GM12878 (cell line): ENCODE measurements at regions not wholly inside any gene's neighbourhood (a gene's known extent, or its start where the extent isn't known, plus 50 kb on each side); places are given as distances from the start of the nearest gene placed in this dataset.
A peak's percentile ranks its signal among the peaks of the same experiment; 100 is the strongest.

Source experiments
- ATAC-seq: fragments of 200-7000 bp; cut with Tn5 transposase; 3 replicates; pipeline ENCODE4 v1.9.1; 2020; ENCODE audit warnings: mild to moderate bottlenecking, moderate library complexity
- BruUV-seq: library from RNA; stranded (reverse); fragments of 400-500 nt; replicated peaks from 2 replicates; lab custom pipeline; 2021; lab: Mats Ljungman, UMichigan
- CTCF ChIA-PET: fragments of 300-600 bp; sonication (Branson Sonifier 250); formaldehyde crosslinking; extraction: SDS; loops from one replicate; lab custom pipeline; 2021; ENCODE audit warnings: inconsistent platforms; lab: Yijun Ruan, JAX
- POLR2A ChIA-PET: fragments of 350-600 bp; formaldehyde crosslinking; extraction: SDS; loops from one replicate; lab custom pipeline; 2021; ENCODE audit warnings: inconsistent platforms; lab: Charles Lee
- RAD21 ChIA-PET: fragments of 300-600 bp; sonication (Branson Sonifier 250); formaldehyde crosslinking; loops from one replicate; lab custom pipeline; 2023; ENCODE audit warnings: antibody characterized with exemption; ENCODE audit not compliant: unreplicated experiment; lab: Charles Lee
- SMC1A ChIA-PET: fragments of 300-600 bp; sonication (Branson Sonifier 250); formaldehyde crosslinking; loops from one replicate; lab custom pipeline; 2023; ENCODE audit not compliant: unreplicated experiment, uncharacterized antibody; lab: Charles Lee
- DNase-seq: peaks from one replicate; pipeline ENCODE4 v3.0.0-alpha.2; 2011; ENCODE audit warnings: low read depth, low spot score
- FAIRE-seq: peaks from 3 replicates; lab custom pipeline; 2011; peaks lifted over from hg19 to GRCh38; lab: Jason Lieb, UNC
- H2AFZ ChIP-seq: 2 replicates; pipeline ENCODE4 v1.6.0; 2011; ENCODE audit warnings: low read depth, low read length, control low read depth; ENCODE audit not compliant: control insufficient read depth
- H3K27ac ChIP-seq: 2 replicates; pipeline ENCODE4 v1.5.1; 2011; ENCODE audit warnings: control low read depth; ENCODE audit not compliant: control insufficient read depth, insufficient read depth
- H3K27me3 ChIP-seq, 2 experiments: replicated peaks in 1 of 2; 2 replicates each; pipeline versions ENCODE4 v1.6.0 to v1.6.1; 2011; ENCODE audit warnings: low read length in 1 of 2; ENCODE audit not compliant: control insufficient read depth in 2 of 2, insufficient read depth in 2 of 2
- H3K36me3 ChIP-seq, 2 experiments: 2 replicates each; pipeline ENCODE4 v1.5.1; 2011; ENCODE audit warnings: low read length in 1 of 2; ENCODE audit not compliant: control insufficient read depth in 2 of 2, insufficient read depth in 2 of 2
- H3K4me1 ChIP-seq: 2 replicates; pipeline ENCODE4 v1.6.1; 2011; ENCODE audit warnings: mild to moderate bottlenecking, low read length, moderate library complexity, mixed read lengths; ENCODE audit not compliant: control insufficient read depth, insufficient read depth
- H3K4me2 ChIP-seq: 2 replicates; pipeline ENCODE4 v1.6.0; 2011; ENCODE audit warnings: control low read depth; ENCODE audit not compliant: control insufficient read depth, insufficient read depth
- H3K4me3 ChIP-seq: fragments of 200-600 bp; sonication (generic); 2 replicates; pipeline ENCODE4 v1.5.1; 2016
- H3K79me2 ChIP-seq: 2 replicates; pipeline ENCODE4 v1.6.0; 2011; ENCODE audit warnings: low read length; ENCODE audit not compliant: control insufficient read depth, insufficient read depth
- H3K9ac ChIP-seq: 2 replicates; pipeline ENCODE4 v1.8.0; 2011; ENCODE audit warnings: low read length, control low read depth, mixed read lengths; ENCODE audit not compliant: control insufficient read depth, insufficient read depth
- H3K9me3 ChIP-seq: replicated peaks from 3 replicates; pipeline ENCODE4 v1.5.1; 2011; ENCODE audit warnings: mild to moderate bottlenecking, low read length; ENCODE audit not compliant: control insufficient read depth, insufficient read depth
- H4K20me1 ChIP-seq: 2 replicates; pipeline ENCODE4 v1.6.0; 2011; ENCODE audit not compliant: control insufficient read depth, insufficient read depth
- EP300 ChIP-seq, 2 experiments: fragments of 150-350 bp in 1 of 2; IDR thresholded peaks; 2 replicates each; pipeline ENCODE4 v1.6.1; 2011 to 2012; ENCODE audit warnings: low read depth in 2 of 2, low read length in 2 of 2, borderline replicate concordance in 1 of 2, improper control_type of control experiment in 1 of 2, inconsistent platforms in 1 of 2; ENCODE audit not compliant: control insufficient read depth in 1 of 2
- HDGF ChIP-seq: fragments of 450-650 bp; IDR thresholded peaks from 2 replicates; pipeline ENCODE4 v1.6.1; 2016; ENCODE audit warnings: antibody characterized with exemption
- NR2F1 ChIP-seq: fragments of 450-650 bp; conservative IDR thresholded peaks from 2 replicates; pipeline ENCODE4 v1.6.1; 2017; ENCODE audit warnings: mild to moderate bottlenecking
- NRF1 ChIP-seq: conservative IDR thresholded peaks from 2 replicates; pipeline ENCODE4 v1.6.1; 2011; ENCODE audit warnings: mild to moderate bottlenecking, low read depth, low read length, improper control_type of control experiment
- PRDM15 ChIP-seq: fragments of 450-650 bp; formaldehyde crosslinking; IDR thresholded peaks from 2 replicates; pipeline ENCODE4 v1.4.0; 2020; ENCODE audit warnings: mild to moderate bottlenecking, moderate library complexity
- RBBP5 ChIP-seq: fragments of 200-600 bp; sonication (generic); conservative IDR thresholded peaks from 2 replicates; pipeline ENCODE4 v1.6.1; 2016
- WRNIP1 ChIP-seq: IDR thresholded peaks from 2 replicates; pipeline ENCODE4 v1.6.1; 2011; ENCODE audit warnings: low read depth, low read length, improper control_type of control experiment, borderline replicate concordance
- YBX1 ChIP-seq: fragments of 450-650 bp; IDR thresholded peaks from 2 replicates; pipeline ENCODE4 v1.6.1; 2016; ENCODE audit warnings: antibody characterized with exemption
- WGBS: methylation state at CpG from one replicate; pipeline ENCODE4 v1.1.6; 2016; ENCODE audit warnings: low lambda C conversion rate; ENCODE audit not compliant: insufficient replicate concordance, insufficient coverage; ENCODE audit errors: missing lambda C conversion rate; 5-methylcytosine and 5-hydroxymethylcytosine counted together
- in situ Hi-C: fragments of 300-500 bp; cut with MboI; formaldehyde crosslinking; loops from 9 replicates; pipeline ENCODE4 v1.14.3; 2018; ENCODE audit warnings: mixed read lengths
- intact Hi-C: fragments of 100-400 bp; cut with micrococcal nuclease; formaldehyde crosslinking; loops from one replicate; pipeline ENCODE4 v1.14.2; 2022; ENCODE audit not compliant: unreplicated experiment

GRCh38 chr5:61263561-61264272, 68.3 kb upstream of the ZSWIM6 start:
- Histone ChIP-seq H4K20me1 (no peaks in the 10 kb centered on the region), H3K79me2 (no peaks in the 10 kb centered on the region), H3K4me1 (no peaks in the 10 kb centered on the region), H3K27me3 (no peaks in the 10 kb centered on the region), H3K4me2 (no peak overlapping the region), H3K4me3 (no peak overlapping the region), H2AFZ (no peak overlapping the region), H3K27ac (no peak overlapping the region), H3K9me3 (no peaks in the 10 kb centered on the region), H3K36me3 (no peaks in the 10 kb centered on the region), H3K9ac (no peak overlapping the region)
- CTCF ChIA-PET, result interaction anchor here (0.8 to 2.3 kb wide), 4 partner anchors 9 to 95 kb away, joined by 3 to 7 read pairs (median 4); no protein-coding TSS in a partner anchor
- 56% methylated on average over 11 of the region's 11 CpGs for WGBS
- RAD21 ChIA-PET, result interaction anchor here (0.7 to 1.9 kb wide), 3 partner anchors 11 to 1004 kb away, joined by 3 to 7 read pairs (median 3); no protein-coding TSS in a partner anchor
- ATAC-seq (peak; percentile 35), DNase-seq (no peak), FAIRE-seq (no peak)
- in situ Hi-C loops, result no loop called here
- SMC1A ChIA-PET, result interaction anchor here (0.8 to 2.0 kb wide), 5 partner anchors 9 to 95 kb away, joined by 3 to 6 read pairs (median 4); no protein-coding TSS in a partner anchor
- no TSS peak for BruUV-seq
- intact Hi-C loops, result no loop called here
- TF ChIP-seq NRF1 (no peak), WRNIP1 (no peak), YBX1 (no peak), RBBP5 (no peak)
- POLR2A ChIA-PET, result interaction anchor here (1.2 kb wide), 1 partner anchor 8 kb away, joined by 4 read pairs; no protein-coding TSS in a partner anchor

GRCh38 chr5:61264273-61264661, 67.8 kb upstream of the ZSWIM6 start:
- no peaks in the 10 kb centered on the region for H3K9me3 ChIP-seq
- H3K36me3 ChIP-seq, result no peaks in the 10 kb centered on the region
- BruUV-seq, result no TSS peak
- no peak overlapping the region for H3K4me2 ChIP-seq
- ChIA-PET POLR2A (interaction anchor here (1.2 kb wide), 1 partner anchor 8 kb away, joined by 4 read pairs; no protein-coding TSS in a partner anchor), CTCF (interaction anchor here (1.3 to 1.9 kb wide), 2 partner anchors 9 to 12 kb away, joined by 3 to 5 read pairs; no protein-coding TSS in a partner anchor), SMC1A (interaction anchor here (1.2 to 1.6 kb wide), 2 partner anchors 9 to 95 kb away, joined by 3 to 4 read pairs; no protein-coding TSS in a partner anchor), RAD21 (interaction anchor here (1.5 kb wide), 1 partner anchor 11 kb away, joined by 3 read pairs; no protein-coding TSS in a partner anchor)
- no peak overlapping the region for H3K9ac ChIP-seq
- no peaks in the 10 kb centered on the region for H3K27me3 ChIP-seq
- H3K4me3 ChIP-seq, result no peak overlapping the region
- TF ChIP-seq NR2F1, result no peak
- TF ChIP-seq EP300 (IDR thresholded peaks at IDR 0.05; ENCODE audit: borderline replicate concordance in 1 of 2, control insufficient read depth in 1 of 2, low read depth in 2 of 2, low read length in 2 of 2), result no peak
- no peak for TF ChIP-seq PRDM15 (CRISPR knock-in tag)
- TF ChIP-seq HDGF, result no peak
- H3K79me2 ChIP-seq, result no peaks in the 10 kb centered on the region
- H3K27ac ChIP-seq, result no peak overlapping the region
- H3K4me1 ChIP-seq, result no peaks in the 10 kb centered on the region
- no peak for DNase-seq
- FAIRE-seq, result no peak
- H4K20me1 ChIP-seq, result no peaks in the 10 kb centered on the region
- no peak overlapping the region for H2AFZ ChIP-seq
- in situ Hi-C loops, result no loop called here
- no peak for ATAC-seq
- intact Hi-C loops, result no loop called here
- WGBS, result 35% methylated on average over 4 of the region's 4 CpGs
